ENCODE measurements at regions not wholly inside any gene's neighbourhood (a gene's known extent, or its start where the extent isn't known, plus 50 kb on each side); places are given as distances from the start of the nearest gene placed in this dataset.
"Not testable (repeated sequence)": the region's sequence is repeated elsewhere in the genome, so short reads cannot be mapped to it uniquely, and the experiment has no call there.

GRCh38 chr16:16638714-16639113, 259.8 kb downstream of the NPIPA7 start:
- H3K4me3 ChIP-seq; ATAC-seq; DNase-seq (ENCODE audit: low read depth in 1 of 2, low spot score in 1 of 2); H3K27ac ChIP-seq; FAIRE-seq; H3K4me1 ChIP-seq; POLR2A ChIA-PET; H3K9me3 ChIP-seq; CTCF ChIA-PET; H3K4me2 ChIP-seq: not testable (repeated sequence)
- 32% methylated on average over 3 of the region's 3 CpGs for WGBS (ENCODE audit: missing lambda C conversion rate)

- CTCF ChIA-PET, FAIRE-seq, ATAC-seq: not testable (repeated sequence)
Measured at GRCh38 chr16:16643828-16644227, 264.9 kb downstream of the NPIPA7 start.

GRCh38 chr16:16648002-16648401, 269.1 kb downstream of the NPIPA7 start:
- H3K4me3 ChIP-seq; POLR2A ChIA-PET; H3K9me3 ChIP-seq; H3K4me2 ChIP-seq; CTCF ChIA-PET; H3K27ac ChIP-seq; FAIRE-seq; DNase-seq (ENCODE audit: low read depth in 1 of 2, low spot score in 1 of 2); ATAC-seq; H3K4me1 ChIP-seq: not testable (repeated sequence)
- whole genome bisulfite sequencing (ENCODE audit: missing lambda C conversion rate), result 82% methylated on average over 1 of the region's 4 CpGs

More at GRCh38 chr16:16643828-16644227, 264.9 kb downstream of the NPIPA7 start:
- DNase-seq (ENCODE audit: low read depth in 1 of 2, low spot score in 1 of 2); H3K4me2 ChIP-seq; H3K9me3 ChIP-seq; H3K4me3 ChIP-seq; H3K27ac ChIP-seq; H3K4me1 ChIP-seq; POLR2A ChIA-PET: not testable (repeated sequence)
- 35% methylated on average over 1 of the region's 1 CpG for WGBS (ENCODE audit: missing lambda C conversion rate)

GRCh38 chr16:16672180-16672812, 293.4 kb downstream of the NPIPA7 start:
- H3K4me1 ChIP-seq; H3K9me3 ChIP-seq; H3K27ac ChIP-seq; POLR2A ChIA-PET; ATAC-seq; CTCF ChIA-PET; DNase-seq (ENCODE audit: low read depth in 1 of 2, low spot score in 1 of 2); H3K4me2 ChIP-seq; H3K4me3 ChIP-seq; FAIRE-seq: not testable (repeated sequence)
- no CpG with 5 or more reads among the region's 3 CpGs for WGBS (ENCODE audit: missing lambda C conversion rate)

GRCh38 chr16:16674820-16675219, 295.9 kb downstream of the NPIPA7 start:
- POLR2A ChIA-PET; H3K4me1 ChIP-seq; ATAC-seq; H3K9me3 ChIP-seq; CTCF ChIA-PET; FAIRE-seq; H3K4me2 ChIP-seq; H3K27ac ChIP-seq; H3K4me3 ChIP-seq; DNase-seq (ENCODE audit: low read depth in 1 of 2, low spot score in 1 of 2): not testable (repeated sequence)
- WGBS (ENCODE audit: missing lambda C conversion rate), result 29% methylated on average over 4 of the region's 9 CpGs

GRCh38 chr16:16721849-16722248, 342.9 kb downstream of the NPIPA7 start:
- H3K4me2 ChIP-seq; FAIRE-seq; H3K4me1 ChIP-seq; H3K9me3 ChIP-seq; H3K4me3 ChIP-seq; POLR2A ChIA-PET; DNase-seq (ENCODE audit: low read depth in 1 of 2, low spot score in 1 of 2); ATAC-seq; CTCF ChIA-PET; H3K27ac ChIP-seq: not testable (repeated sequence)
- no CpG with 5 or more reads among the region's 4 CpGs for WGBS (ENCODE audit: missing lambda C conversion rate)

GRCh38 chr16:16722666-16723065, 343.7 kb downstream of the NPIPA7 start:
- ATAC-seq; DNase-seq (ENCODE audit: low read depth in 1 of 2, low spot score in 1 of 2); POLR2A ChIA-PET; H3K4me2 ChIP-seq; H3K27ac ChIP-seq; CTCF ChIA-PET; H3K4me1 ChIP-seq; FAIRE-seq; H3K4me3 ChIP-seq; H3K9me3 ChIP-seq: not testable (repeated sequence)
- WGBS (ENCODE audit: missing lambda C conversion rate), result no CpG with 5 or more reads among the region's 4 CpGs

GRCh38 chr16:16723819-16724519, 345.0 kb downstream of the NPIPA7 start:
- DNase-seq (ENCODE audit: low read depth in 1 of 2, low spot score in 1 of 2); H3K9me3 ChIP-seq; H3K4me3 ChIP-seq; H3K4me1 ChIP-seq; H3K4me2 ChIP-seq; FAIRE-seq; CTCF ChIA-PET; H3K27ac ChIP-seq; ATAC-seq; POLR2A ChIA-PET: not testable (repeated sequence)
- no CpG with 5 or more reads among the region's 6 CpGs for WGBS (ENCODE audit: missing lambda C conversion rate)

GRCh38 chr16:16727048-16727447, 348.1 kb downstream of the NPIPA7 start:
- no CpG with 5 or more reads among the region's 2 CpGs for WGBS (ENCODE audit: missing lambda C conversion rate)
- H3K4me3 ChIP-seq; ATAC-seq; CTCF ChIA-PET; H3K9me3 ChIP-seq; H3K4me2 ChIP-seq; H3K4me1 ChIP-seq; H3K27ac ChIP-seq; POLR2A ChIA-PET; FAIRE-seq; DNase-seq (ENCODE audit: low read depth in 1 of 2, low spot score in 1 of 2): not testable (repeated sequence)

DNA sequence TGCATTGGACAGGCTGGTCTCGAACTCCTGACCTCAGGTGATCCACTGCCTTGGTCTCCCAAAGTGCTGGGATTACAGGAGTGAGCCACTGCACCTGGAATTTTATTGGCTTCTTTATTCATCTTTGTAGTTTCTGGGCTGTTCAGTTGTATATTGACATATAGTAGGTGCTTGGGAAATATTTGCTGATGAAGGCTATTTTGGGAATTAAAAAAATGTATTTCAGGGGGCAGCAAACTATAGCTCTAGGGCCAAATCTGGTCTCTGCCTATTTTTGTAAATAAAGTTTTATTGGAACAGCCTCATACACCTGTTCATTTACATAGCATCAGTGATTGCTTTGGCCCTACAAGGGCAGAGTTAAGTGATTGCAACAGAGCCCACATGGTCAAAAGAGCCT, 363.6 kb downstream of the NPIPA7 start:
- FAIRE-seq; H3K9me3 ChIP-seq; CTCF ChIA-PET; ATAC-seq; H3K4me1 ChIP-seq; DNase-seq (ENCODE audit: low read depth in 1 of 2, low spot score in 1 of 2); POLR2A ChIA-PET; H3K4me3 ChIP-seq; H3K27ac ChIP-seq; H3K4me2 ChIP-seq: not testable (repeated sequence)
- 17% methylated on average over 1 of the region's 1 CpG for WGBS (ENCODE audit: missing lambda C conversion rate)

GRCh38 chr16:16754992-16755667, 376.2 kb downstream of the NPIPA7 start:
- H3K27ac ChIP-seq; FAIRE-seq; H3K9me3 ChIP-seq; POLR2A ChIA-PET; ATAC-seq; H3K4me2 ChIP-seq; H3K4me1 ChIP-seq; DNase-seq (ENCODE audit: low read depth in 1 of 2, low spot score in 1 of 2); CTCF ChIA-PET; H3K4me3 ChIP-seq: not testable (repeated sequence)
- 8% methylated on average over 2 of the region's 5 CpGs for WGBS (ENCODE audit: missing lambda C conversion rate)
